Ammon's horn (tissue), 1 donor: ENCODE measurements at regions not wholly inside any gene's neighbourhood (a gene's known extent, or its start where the extent isn't known, plus 50 kb on each side); places are given as distances from the start of the nearest gene placed in this dataset.
"Not testable (repeated sequence)": the region's sequence is repeated elsewhere in the genome, so short reads cannot be mapped to it uniquely, and the experiment has no call there.

Experiments used
- DNase-seq: peaks from one replicate; pipeline ENCODE4 v3.0.0-alpha.2; 2016; ENCODE audit warnings: low spot score

GRCh38 chr9:26492608-26493521 is 399.7 kb downstream of the CAAP1 start:
- DNase-seq: not testable (repeated sequence)

DNA sequence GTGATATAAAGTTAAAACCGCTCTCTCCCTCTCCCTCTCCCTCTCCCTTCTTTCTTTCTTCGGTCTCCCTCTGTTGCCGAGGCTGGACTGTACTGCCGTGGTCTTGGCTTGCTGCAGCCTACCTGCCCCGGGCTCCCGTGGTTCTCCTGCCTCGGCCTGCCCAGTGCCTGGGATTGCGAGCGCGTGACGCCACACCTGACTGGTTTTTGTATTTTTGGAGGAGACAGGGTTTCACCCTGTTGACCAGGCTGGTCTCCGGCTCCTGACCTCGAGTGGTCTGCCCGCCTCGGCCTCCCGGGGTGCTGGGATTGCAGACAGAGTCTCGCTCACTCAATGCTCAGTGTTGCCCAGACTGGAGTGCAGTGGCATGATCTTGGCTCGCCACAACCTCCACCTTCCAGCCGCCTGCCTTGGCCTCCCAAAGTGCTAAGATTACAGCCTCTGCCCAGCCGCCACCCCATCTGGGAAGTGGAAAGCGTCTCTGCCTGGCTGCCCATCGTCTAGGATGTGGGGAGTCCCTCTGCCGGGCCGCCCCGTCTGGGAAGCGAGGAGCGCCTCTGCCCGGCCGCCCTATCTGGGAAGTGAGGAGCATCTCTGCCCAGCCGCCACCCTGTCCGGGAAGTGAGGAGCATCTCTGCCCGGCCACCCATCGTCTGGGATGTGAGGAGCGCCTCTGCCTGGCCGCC is 400.5 kb downstream of the CAAP1 start:
- not testable (repeated sequence) for DNase-seq

- DNase-seq: no peak
These were observed 408.6 kb downstream of the CAAP1 start for GRCh38 chr9:26483991-26484390.

GRCh38 chr9:26477963-26478362 is 414.6 kb downstream of the CAAP1 start:
- no peak for DNase-seq

DNA sequence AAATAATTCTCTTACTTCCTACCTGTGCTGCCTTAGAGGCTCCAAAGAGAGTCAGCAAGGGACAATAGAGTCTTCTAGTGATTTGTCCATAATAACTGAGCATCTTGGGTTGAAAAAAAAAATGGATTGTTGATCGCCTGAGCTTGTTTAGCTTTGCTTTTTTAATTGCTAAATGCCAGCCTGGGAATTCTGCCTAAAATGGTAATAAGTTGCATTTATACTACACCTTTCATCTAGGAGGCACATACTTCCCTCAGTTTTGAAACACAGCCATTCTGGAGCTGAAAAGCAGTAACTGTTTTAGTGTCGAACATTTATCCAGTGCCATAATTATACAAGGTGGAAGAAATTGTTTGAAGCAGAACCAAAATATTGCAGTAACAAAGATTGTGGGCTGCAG is 421.3 kb downstream of the CAAP1 start:
- peak; percentile 43 for DNase-seq

DNA sequence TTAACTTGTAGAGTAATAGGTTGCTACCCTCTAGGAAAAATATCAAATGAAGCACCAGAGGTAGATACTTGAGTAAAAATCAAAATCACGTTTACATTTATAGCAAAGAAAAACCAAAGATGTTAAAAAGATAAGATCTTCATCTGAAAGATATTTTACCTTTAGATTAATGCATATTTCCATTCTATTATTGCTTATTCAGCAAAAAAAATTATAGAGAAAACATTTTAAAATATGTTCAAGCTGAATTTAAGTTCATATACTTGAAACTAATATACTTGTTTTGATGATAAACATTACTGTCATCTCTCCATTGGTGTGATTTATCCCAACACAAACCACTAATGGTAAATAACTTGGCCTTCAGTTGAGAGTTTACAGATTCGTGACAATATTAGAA is 422.3 kb downstream of the CAAP1 start:
- no peak for DNase-seq

GRCh38 chr9:26463837-26464236 is 428.8 kb downstream of the CAAP1 start:
- no peak for DNase-seq

DNA sequence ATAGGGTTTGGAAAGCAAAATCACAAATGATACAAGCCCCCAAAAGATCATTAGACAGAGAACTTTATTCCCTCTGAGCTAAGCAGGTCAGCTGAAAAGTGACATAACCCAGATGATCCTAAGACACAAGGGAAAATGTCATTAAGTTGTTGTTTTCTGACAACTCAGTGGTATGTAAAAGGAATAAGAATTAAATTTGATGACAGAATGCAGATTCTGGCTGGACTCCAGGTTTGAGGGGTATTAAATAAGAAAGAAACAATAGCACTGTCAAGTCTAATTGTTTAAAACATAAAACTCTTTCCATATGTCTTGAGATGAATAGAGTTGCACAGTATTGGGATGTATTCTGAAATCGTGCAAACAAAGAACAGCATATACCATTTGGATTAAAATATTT is 429.9 kb downstream of the CAAP1 start:
- no peak for DNase-seq

GRCh38 chr9:26462213-26462612 is 430.4 kb downstream of the CAAP1 start:
- DNase-seq: no peak

DNA sequence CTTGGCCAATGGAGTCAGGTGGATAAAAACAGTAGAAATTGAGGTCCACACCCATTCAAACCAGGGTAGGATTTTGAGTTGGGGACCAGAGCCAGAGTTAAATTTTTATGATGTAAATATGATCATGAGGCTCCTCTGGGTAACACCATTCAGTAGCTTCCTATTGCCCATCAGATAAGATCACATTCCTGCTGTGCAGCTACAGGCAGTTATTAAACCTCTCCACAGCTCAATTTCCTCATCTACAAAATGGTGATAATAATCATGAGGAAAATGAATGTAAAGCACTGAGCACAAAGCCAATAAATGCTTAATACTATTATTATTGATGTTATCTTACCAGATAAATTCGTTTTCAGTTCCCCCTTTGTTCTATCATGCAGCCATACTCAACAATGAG is 432.0 kb downstream of the CAAP1 start:
- DNase-seq: no peak

DNA sequence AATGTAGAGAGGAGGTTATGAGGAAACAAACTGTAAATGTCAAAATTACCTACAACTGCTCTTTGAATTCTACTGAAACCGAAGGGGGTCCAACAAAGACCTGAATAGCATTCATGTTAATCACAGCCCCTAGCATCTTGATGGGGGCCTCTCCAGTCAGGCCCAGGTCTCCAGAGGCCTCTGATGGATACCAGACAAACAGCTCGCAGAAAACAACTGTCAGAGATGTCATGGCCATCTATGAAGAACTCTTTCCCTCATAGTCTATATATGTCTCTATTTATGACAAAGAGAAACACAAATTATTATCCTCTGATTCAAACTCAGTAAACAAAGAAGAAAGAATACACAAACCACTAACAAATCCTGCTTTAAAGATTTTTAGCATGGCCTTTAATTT is 432.6 kb downstream of the CAAP1 start:
- no peak for DNase-seq

GRCh38 chr9:26458054-26458453 is 434.5 kb downstream of the CAAP1 start:
- no peak for DNase-seq

- DNase-seq: no peak
These were observed 435.5 kb downstream of the CAAP1 start for GRCh38 chr9:26457151-26457550.

DNA sequence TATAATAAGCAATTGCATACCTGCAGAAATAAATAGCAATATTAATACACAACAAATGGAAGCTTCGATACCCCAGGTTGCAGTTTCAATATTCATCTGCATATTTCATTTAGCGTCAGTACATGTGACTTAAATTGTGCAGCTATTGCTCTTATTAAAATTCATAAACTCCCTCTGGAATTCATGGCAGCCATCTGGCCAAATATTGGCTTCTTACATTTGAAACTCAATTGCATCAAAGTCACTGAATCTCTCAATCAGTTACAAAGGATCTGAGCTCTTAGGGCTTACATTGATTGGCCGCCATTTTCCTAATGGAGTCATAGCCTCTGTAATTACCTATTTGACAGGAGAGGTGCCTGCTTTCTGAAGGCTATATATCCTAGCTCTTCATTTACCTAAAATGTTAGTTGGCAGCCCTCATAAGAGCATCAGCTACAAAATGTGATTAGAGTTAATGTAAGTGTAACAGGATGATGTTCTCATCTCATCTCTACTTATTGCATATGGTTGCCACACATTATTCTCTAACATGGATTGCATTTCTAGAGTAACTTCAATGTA is 453.5 kb downstream of the CAAP1 start:
- no peak for DNase-seq

DNA sequence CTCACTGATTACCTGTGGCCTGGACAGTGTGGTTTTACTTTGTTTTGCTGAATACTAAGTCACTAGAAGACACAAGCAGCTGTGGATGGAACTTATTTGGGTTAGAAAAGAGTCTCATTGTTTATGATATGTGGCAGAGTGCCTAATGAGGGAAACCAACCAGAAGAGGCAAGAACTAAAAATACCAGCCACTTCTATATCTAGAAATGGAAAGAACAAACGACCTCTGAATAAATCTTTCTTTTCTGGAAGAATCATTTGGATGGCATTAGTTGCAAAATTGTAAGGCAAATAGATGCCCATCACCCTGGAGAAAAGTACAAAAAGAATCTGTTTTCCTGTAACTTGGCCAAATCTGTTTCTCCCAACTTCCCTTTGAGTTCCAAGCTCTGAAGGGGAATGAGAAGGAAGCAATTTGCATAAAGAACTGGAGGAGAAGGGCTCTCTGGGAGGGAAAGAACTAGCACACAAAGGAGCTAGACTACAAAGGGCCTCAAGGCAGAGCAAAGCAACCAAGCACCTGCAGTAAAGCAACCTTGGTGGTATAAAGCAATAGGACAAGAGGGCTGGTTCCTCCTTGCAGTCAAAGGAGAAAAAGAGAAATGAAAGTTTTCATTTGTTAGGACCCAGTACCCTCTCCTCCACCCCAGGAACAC is 455.4 kb downstream of the CAAP1 start:
- peak; percentile 64 for DNase-seq

DNA sequence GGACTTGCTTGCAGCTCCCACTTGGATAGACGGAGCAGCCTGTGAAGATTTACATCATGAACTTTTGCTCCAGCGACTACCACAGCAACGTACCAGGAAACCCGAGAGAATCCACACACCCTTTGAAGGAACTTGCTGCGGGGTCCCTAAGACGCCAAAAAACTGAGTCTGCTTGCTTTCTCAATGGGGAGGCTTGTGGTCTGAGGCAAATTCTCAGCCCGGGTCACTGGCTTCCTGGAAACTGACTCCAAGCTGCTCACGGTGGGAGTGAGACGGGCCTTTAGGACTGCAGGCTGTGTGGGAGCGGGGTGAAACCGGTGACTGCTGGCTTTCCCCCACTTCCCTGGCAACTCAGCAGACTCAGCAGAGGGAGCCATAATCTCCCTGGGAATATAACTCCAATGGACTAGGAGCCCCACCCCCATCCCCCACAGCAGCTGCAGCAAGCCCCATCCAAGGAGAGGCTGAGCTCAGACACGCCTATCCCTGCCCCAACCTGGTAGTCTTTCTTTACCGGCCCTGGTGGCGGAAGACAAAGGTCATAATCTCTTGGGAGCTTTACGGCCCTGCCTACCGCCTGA is 466.0 kb downstream of the CAAP1 start:
- no peak for DNase-seq

DNA sequence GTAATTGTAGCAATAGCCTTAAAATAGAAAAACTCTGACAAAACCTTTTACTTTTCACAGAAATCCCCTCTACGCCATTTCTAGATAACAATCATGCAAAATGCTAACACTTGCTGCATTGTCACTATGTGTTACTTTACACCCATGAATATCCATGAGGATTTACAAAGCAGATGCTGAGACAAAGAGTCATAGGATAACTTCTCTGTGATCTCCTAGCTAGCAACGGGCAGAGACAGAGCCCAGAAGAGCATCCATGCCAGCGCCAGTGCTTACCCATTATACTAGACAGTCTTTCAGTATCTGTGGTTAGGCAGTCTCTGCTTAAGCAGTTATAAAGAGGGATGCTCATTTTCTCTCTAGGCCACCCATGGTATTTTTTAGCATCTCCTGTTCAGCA is 474.1 kb downstream of the CAAP1 start:
- DNase-seq: no peak

GRCh38 chr9:26415528-26415927 is 477.1 kb downstream of the CAAP1 start:
- DNase-seq: no peak

- peak; percentile 28 for DNase-seq
These were observed 479.0 kb downstream of the CAAP1 start for GRCh38 chr9:26413611-26414010.

GRCh38 chr9:26412446-26412845 is 480.2 kb downstream of the CAAP1 start:
- no peak for DNase-seq

DNA sequence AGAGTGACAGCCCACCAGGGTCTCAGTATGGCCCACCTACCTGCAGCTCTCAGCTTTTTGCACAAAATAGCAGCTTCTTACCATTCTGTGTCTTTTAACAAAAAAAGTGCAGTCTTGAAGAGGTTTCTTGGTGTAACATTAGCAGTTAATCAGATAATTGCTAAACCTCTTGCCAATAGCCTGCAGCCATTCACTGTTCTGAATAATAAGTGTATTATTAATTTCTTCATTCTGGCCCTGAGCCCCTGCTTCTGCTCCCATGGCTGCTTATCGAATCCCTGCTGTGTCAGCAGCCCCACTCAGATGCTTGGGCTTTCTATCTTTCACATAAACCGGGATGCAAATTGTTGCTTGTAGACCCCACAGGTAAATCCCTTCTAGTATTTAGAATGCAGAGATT is 485.9 kb downstream of the CAAP1 start:
- DNase-seq: no peak

- no peak for DNase-seq
These were observed 493.0 kb downstream of the CAAP1 start for GRCh38 chr9:26399556-26399955.
